Mammary epithelial cell (primary cell): ENCODE measurements at regions not wholly inside any gene's neighbourhood (a gene's known extent, or its start where the extent isn't known, plus 50 kb on each side); places are given as distances from the start of the nearest gene placed in this dataset.

ENCODE experiments used
- EZH2 ChIP-seq: IDR thresholded peaks from 2 replicates; pipeline ENCODE4 v1.6.1; 2012; ENCODE audit warnings: low read length, inconsistent platforms, borderline replicate concordance
- TF ChIP-seq, protein P1 (sequence below), 2 donors: IDR thresholded peaks in 1 of 2; conservative IDR thresholded peaks in 1 of 2; 2 replicates each; pipeline ENCODE4 v1.5.1; 2011 to 2012; ENCODE audit warnings: inconsistent platforms in 2 of 2, low read length in 2 of 2, mild to moderate bottlenecking in 2 of 2, control low read depth in 1 of 2, low read depth in 1 of 2; ENCODE audit not compliant: insufficient read depth in 1 of 2; ENCODE audit errors: extremely low read depth in 1 of 2

- TF ChIP-seq, protein P1, sequence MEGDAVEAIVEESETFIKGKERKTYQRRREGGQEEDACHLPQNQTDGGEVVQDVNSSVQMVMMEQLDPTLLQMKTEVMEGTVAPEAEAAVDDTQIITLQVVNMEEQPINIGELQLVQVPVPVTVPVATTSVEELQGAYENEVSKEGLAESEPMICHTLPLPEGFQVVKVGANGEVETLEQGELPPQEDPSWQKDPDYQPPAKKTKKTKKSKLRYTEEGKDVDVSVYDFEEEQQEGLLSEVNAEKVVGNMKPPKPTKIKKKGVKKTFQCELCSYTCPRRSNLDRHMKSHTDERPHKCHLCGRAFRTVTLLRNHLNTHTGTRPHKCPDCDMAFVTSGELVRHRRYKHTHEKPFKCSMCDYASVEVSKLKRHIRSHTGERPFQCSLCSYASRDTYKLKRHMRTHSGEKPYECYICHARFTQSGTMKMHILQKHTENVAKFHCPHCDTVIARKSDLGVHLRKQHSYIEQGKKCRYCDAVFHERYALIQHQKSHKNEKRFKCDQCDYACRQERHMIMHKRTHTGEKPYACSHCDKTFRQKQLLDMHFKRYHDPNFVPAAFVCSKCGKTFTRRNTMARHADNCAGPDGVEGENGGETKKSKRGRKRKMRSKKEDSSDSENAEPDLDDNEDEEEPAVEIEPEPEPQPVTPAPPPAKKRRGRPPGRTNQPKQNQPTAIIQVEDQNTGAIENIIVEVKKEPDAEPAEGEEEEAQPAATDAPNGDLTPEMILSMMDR (conservative IDR thresholded peaks at IDR 0.05 in 1 of 2, IDR thresholded peaks at IDR 0.05 in 1 of 2; ENCODE audit: extremely low read depth in 1 of 2, insufficient read depth in 1 of 2, low read depth in 1 of 2, low read length in 2 of 2) = no peak
- no peak for TF ChIP-seq EZH2
Observed at GRCh38 chr10:120375666-120376065, 81.4 kb upstream of the PLPP4 start.
